ENCODE measurements at regions not wholly inside any gene's neighbourhood (a gene's known extent, or its start where the extent isn't known, plus 50 kb on each side); places are given as distances from the start of the nearest gene placed in this dataset.
"Not testable (repeated sequence)": the region's sequence is repeated elsewhere in the genome, so short reads cannot be mapped to it uniquely, and the experiment has no call there.

DNA sequence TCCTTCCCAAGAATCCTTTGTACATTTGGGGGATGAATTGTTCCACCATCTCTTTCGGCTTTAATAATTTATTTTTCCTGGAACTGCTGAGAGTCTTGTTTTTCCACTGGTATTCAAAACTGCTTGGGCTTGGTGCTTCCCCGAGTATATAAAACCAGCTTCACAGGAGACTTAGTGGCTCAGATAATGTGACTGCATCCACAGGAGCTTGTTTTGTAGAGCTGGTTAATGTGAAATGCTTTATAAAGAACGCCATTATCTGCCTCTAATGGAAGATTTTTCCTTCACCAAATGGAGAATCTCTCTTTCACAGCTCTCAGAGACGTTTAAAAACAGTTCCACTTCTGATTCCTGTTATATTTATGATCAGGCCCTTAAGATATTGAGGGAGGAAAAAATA, 935.5 kb downstream of the RAB28 start:
- DNase-seq = no peak

DNA sequence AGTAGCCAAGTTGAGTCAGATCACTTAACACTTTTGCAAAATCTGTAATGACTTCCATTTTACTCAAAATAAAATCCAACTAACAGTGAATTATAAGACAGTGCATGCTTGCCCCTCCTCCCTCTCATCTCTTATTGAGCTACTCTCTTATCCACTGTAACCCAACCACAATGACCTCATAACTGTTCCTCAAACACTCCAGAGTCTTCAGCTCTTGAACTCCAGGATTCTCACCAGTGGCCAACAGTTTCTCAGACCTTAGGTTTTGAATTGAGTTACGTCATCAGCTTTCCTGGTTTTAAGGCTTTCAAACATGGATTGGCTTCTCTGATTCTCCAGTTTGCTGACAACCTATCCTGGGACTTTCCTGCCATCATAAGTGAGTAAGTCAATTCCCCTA, 938.3 kb downstream of the RAB28 start:
- no peak for DNase-seq

DNA sequence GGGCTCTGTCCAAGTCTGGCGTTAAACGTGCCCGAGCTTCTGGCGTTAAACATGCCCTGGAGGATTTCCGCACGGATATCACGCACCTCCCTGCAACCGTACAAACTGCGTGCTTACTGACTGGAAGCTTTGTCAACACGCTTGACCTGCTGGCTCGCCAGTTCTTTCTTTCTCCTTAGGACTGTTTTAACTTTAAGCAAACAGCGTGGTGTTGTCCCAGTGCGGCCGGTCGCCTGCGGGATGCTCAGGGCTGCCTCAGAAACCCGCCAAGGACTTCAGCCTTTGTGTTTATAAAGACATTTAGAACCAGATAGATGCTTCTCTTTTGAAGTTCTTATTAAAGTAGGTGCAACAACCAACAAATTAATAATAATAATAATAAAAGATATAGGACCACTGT, 946.0 kb downstream of the RAB28 start:
- DNase-seq = no peak

DNA sequence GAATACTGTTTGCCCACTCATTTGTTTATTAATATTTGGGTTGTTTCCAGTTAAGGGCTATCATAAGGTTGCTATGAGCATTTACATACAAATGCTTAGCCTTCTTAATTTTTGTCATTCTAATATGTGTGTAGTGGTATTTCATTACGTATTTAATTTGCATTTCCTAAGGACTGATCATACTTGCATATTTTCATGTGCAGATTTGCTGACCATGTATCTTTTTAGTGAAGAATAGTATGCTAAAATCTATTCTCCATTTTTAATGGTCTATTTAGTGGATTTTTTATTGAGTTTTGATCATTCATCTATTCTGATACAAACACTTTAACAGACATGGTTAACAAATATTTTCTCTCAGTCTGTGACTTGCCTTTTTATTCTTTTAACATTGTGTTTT, 949.5 kb downstream of the RAB28 start:
- DNase-seq = no peak

DNA sequence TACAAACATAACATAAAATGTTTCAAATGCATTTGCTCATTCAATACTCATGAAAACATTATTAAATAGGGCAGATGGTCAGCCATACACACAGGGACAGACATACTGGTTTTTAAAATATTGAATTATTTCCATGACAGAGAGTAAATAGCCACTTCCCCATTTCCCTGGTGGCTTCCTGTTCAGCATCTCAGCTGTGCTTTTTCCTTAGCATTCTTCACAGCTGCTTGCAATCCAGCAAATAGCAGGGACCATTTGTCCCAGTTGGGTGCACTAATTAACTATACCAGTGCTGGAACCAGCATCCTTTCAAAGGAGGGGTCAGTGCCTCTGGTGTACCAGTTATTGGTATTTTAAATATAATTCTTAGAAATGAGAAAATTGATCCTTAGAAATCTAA, 964.7 kb downstream of the RAB28 start:
- DNase-seq = no peak

DNA sequence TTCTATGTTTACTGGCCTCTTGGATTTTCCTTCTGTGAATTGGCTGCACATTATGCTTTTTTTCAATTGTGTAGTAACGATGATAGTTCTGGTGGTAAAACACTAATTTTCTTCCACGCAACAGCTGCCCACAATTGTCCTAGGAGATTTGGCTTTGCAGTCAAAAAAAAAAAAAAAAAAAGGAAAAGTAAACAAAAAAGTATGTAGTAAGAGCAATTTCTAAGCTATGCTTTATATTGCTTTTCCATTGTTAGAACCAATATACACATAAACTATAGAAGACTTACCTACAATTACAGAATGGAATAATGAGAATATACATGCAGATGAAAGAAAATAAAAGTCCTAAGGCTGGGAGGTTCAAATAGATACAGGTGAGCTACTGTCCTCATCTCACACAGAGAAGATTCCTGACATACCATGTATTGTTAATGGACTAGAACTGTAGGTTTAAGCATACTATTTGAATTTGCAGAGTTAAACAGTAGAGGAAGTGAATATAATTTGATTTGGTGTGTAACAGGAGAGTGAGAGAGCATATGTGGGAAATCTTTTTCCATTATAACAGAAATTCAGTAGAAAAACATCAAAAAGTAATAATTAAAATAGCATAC, 976.2 kb downstream of the RAB28 start:
- DNase-seq = no peak

DNA sequence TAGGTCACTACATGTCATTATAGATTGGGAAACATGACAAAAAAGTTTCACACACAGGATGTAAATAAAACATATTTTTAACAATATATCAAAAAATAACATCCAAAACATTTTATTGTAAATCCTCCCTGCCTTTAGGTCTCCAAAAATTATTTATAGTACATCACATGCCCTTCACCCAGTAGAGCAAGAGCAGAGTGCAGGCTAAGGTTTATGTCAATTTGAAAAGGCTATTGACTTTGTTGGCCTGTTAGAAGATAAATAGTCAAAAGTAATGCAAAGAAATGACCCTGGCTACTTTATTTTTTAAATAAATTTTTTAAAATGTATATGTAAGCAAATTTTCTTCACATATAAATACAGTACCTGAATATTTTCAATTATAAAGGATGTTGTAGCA, 983.7 kb downstream of the RAB28 start:
- DNase-seq = no peak

DNA sequence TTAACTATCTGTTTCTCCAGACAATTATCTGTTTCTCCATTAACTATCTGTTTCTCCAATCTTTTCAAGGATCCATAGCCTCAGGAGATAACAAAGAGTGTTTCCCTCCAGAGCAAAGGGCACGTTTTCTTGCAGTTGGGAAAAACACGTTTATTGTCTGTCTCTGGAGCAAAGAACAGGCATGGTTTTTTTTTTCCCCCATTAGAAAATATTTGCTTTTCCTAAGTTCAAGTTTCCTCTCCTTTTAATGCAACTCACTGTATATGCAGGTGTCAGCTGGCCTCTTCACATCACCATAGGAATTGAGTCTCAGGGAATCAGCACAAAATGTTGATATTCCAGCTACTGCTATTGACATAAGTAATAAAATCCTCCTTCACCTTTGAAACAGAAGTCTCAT, 984.4 kb downstream of the RAB28 start:
- no peak for DNase-seq

DNA sequence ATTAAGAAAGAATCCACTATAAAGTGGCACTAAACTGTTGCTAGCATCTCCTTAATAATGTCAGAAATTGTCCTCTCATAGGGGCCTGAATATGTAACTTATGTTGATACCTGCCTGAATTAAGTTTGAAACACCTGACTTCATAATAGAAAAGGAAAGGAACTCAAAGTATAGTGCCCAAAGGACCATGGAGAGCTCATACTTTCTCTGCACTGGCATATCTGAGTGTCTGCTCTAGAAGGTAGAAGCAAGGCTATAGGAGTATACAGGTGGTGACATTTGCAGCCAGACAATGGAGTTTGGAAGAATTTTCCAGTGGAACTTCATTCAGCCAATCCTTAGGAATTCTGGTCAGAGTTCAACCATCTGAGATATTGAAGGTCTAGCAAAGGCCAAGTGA, 988.9 kb downstream of the RAB28 start:
- no peak for DNase-seq

DNA sequence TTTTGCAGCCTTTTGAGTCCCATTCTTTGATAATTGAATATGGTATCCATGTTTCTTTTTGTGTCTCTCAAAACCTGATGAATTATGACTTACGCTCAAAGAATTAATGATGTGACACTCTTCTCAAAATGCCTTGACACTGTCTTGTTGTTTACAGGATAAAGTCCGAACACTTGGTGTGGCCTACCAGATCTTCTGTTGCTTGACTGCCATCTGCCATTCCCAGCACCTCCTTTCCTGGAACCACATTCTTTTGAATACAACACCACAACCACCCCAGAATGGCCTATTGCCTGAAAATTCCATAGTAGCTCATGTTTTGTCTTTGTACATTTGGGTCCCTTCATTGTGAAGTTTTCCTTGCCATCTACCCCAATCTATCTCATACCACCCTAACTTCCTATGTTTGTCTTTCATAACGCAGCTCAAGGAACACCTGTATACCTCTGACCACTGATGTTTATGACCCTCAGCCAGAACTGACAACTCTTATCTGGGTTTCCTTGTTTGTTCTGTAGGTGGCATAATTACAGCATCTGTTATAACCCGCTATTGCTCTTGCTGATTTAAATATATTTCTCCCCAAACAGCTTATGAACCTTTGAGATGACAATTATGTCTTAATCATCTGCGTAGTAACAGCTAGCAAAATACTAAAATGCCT, 991.3 kb downstream of the RAB28 start:
- no peak for DNase-seq

DNA sequence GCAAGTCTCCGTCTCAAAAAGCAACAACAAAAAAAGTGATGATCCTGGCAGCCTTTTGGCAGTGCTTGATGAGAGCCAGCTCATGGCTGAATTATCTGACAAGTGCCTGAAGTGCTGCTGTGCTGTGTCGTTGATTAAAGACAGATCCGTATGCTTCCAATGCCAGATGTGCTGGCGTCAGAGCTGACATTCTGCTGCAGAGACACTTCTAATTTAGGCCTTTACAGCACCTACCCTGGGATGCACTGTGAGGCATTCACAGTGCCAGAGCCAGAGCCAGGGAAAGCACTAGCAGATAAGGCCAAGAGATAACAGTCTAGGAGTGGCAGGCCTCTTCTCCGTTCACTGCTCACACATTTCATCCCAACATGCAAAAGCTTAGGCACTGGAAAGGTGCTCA, 995.5 kb downstream of the RAB28 start:
- DNase-seq = no peak

DNA sequence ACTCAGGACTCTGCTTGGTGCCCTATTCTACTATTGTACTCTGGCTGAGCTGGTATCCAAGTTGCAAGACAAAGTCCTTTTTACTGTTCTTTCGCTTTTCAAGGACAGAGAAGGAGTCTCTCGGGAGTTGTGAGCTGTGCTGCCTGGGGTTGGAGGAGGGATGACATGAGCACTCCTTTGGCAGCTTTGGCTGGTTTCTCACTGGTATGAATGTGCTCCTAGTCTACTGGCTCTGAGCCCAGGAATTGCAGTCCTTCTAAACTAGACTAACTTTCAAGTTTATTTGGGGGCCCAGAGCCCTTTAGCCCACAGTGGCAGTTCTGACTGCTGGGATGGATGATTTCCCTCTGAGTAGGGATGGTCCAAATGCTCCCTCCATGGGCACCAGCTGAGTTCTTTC, 997.1 kb downstream of the RAB28 start:
- DNase-seq = no peak

DNA sequence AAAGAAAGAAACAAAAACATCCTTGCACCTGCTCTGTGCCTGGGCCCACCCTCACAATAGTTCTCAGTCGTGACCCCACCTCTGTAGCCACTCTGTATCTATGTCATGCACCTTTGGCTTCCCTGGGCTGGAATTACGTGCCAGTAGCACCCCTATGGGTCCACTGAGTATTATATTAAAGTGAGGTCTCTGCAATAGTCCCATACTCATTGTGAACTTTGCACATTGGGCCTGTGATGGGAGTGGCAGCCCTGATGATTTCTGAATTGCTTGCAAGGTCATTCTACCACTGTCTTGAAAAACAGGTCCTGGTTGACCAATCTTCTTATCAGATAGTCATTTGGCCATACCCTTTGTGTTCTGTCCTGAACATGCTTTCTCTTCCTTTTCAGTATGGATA, 1012.1 kb downstream of the RAB28 start:
- no peak for DNase-seq

DNA sequence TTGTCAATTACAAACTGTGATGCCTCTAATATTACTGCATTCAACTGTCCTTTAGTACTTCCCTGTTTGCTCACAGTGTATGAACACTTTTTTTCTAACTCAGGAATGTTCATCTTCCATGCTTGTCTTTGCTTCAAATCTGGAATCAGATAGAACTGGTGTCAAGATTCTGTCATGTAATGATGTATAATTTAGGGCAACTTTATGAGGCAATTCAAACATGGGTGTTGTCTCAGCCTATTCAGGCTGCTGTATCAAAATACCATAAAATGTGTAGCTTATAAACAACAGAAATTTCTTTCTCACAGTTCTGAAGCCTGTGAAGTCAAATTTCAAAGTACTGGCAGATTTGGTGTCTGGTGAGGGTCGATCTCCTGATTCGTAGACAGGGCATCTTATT, 1012.9 kb downstream of the RAB28 start:
- DNase-seq = no peak

DNA sequence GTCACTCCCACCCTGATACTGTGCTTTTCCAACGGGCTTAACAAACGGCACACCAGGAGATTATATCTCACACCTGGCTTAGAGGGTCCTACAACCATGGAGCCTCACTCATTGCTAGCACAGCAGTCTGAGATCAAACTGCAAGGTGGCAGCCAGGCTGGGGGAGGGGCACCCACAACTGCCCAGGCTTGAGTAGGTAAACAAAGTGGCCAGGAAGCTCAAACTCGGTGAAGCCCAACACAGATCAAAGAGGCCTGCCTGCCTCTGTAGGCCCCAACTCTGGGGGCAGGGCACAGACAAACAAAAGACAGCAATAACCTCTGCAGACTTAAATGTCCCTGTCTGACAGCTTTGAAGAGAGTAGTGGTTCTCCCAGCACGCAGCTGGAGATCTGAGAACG, 1022.6 kb downstream of the RAB28 start:
- not testable (repeated sequence) for DNase-seq

DNA sequence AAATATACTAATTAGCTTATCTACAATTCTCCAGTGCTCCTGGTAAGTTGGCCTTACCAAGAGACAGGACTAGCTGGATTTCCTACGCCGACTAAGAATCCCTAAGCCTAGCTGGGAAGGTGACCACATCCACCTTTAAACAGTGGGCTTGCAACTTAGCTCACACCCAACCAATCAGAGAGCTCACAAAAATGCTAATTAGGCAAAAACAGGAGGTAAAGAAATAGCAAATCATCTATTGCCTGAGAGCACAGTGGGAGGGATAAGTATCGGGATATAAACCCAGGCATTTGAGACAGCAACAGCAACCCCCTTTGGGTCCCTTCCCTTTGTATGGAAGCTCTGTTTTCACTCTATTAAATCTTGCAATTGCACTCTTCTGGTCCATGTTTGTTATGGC, 1025.0 kb downstream of the RAB28 start:
- no peak for DNase-seq

DNA sequence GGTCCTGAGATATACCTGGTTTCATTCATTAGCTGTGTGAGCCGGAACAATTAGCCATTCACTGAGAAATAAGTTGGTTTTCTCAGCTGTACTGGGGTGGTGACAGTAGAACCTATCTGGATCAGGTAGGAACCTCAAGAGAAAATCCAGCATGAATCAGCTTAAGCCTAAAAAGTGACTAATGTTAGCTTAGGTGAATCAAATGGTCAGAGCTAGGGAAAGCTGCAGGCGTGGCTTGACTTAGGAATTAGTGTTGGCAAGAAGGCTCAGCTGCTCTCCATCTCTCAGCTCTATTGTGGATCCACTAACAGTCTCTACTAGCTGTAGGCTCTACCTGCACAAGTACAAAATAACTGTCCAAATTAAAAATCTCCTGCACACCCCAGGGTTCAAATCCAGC, 1025.5 kb downstream of the RAB28 start:
- no peak for DNase-seq

DNA sequence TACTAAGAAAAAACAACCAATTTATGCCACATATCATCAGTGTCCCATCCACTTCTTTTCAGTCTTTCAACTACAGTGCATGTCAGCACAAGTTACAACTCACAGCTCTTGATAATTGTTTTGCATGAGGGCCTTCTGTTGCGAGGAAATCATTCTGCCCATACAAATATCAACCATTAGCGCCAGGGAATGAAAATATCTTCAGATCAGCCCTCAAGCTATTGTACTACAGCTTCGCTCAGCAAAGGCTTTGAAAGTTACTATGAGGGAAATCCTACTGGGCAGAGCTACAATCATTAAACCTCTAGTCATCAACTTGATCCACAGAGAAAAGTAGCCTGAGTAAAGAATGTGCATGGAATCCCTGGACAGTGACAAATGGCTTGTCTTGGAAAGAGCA, 1023.6 kb upstream of the HS3ST1 start:
- no peak for DNase-seq

DNA sequence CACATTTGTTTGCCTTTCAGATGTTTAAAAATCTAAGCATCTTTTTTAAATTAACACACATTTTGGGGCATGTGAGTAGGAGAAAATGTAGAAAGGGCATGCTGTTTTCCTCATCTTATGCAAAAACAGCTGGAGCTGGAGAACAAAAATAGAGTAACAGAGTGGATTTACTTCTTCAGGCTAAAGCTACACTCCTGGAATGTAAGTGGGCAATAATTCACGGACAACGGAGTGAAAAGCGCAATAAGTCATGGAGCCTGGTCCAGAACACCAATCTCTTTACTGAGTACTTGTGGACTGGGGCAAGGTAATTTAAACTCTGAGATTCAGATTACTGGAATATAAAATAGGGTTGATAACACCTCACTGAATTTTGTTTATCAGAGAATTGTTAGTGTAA, 1018.8 kb upstream of the HS3ST1 start:
- DNase-seq = no peak

DNA sequence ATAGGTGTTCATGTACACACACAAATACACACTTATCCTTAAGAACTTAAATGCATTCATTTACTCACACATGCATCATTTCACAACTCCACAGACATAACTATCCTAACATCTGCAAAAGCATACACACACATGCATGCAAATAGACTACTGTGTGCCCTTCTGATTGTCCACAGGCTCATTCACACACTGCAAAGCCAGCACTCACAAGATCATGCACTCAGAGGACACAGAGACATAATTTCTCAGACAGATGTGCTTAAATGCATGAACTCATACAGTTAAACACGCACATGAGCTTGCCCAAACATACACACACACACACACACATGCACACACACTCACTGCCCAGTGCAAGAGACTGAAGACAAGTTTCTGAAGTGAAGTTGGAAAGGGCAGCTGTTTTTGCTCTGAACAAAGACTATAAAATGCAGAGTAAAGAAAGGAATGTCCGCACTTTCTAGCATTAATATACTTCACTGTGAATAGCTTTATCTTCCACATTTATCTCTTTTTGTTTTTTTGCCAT, 1018.0 kb upstream of the HS3ST1 start:
- DNase-seq = no peak

DNA sequence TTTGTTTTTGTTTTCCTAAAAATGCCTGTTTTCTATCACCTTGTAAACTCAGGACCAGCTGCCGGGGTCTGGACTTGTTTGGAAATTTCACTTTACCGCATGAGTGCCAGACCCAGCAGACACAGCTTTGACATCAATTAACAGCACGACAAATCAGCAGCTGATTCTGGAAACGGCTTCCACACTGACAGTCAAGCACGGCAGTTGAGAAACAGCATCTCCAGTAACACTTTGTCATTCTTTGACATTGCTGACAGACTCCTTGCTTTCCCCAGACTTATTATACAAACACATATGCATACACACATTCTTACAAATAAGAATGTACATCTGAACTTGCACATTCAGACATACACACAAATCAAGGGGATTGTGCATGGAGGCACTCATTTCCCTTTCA, 1017.6 kb upstream of the HS3ST1 start:
- no peak for DNase-seq

DNA sequence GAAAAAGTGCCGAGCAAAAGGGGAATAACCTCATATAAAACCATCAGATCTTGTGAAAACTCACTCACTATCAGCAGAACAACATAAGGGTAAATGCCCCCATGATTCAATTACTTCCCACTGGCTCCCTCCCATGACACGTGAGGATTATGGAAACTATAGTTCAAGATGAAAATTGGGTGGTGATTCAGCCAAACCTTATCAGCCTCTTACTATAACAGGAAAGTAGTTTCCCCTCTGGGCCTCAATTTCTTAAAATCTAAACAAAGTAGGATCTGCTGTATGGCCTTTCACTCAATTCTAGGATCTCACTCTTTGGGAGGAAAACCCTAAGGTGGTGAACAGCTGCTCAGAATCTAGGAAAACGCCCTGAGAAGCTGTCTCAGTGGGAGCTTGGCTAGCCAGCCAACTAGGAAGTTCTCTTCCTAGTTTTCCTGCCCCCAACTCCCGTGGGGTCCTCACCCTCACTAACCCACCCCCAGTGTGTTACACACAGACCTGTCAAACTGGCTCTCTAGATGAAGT, 1017.1 kb upstream of the HS3ST1 start:
- DNase-seq = no peak

DNA sequence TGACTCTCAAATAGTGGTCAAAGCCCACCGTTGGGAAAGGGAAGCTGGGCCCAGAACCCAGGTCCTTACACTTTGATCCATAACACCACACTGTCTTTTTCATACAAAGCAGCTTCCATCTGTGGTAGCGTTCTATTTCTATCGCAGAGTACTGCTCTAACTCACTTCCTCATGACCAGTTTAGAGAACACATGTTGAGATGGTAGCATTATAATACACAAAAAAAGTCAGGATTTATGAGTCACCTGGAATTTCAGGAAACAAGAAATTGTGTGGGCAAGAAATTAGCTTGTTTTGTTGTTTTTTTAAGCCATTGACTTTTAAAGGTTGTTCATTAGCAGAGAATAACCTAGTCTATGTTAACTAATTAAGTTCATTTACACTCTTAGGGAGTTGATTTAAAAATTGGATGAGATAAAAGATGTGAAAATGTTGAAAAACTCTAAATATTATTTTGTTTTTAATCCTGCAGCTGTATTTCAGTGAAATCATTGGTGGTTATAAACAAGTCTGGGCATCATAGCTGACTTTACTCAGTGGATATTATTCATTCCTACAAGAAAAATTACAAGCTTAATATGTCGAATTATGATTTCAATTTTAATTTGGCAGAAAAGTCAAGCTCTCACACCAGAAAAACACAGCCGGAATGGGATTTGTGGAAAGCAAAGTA, 1011.1 kb upstream of the HS3ST1 start:
- no peak for DNase-seq

DNA sequence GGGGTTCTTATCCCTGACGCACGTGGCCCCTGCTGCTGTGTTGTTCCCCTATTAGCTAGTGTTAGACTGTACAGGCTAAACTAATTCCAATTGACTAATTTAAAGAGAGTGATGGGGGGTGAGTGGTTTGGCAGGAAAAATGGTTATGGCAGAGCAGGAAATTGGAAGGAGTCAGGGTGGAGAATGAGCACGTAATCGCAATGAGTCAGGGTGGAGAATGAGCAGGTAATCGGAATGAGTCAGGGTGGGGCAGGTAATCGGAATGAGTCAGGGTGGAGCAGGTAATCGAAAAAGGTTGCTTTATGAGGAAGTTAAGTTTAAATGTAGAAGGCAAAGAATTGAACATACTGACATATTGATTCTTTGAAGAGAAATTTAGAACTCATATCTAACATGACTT, 1002.6 kb upstream of the HS3ST1 start:
- not testable (repeated sequence) for DNase-seq

Measured in activated CD8-positive, alpha-beta memory T cell treated with anti-CD3 and anti-CD28 coated beads, Interleukin-2, amount 50 U/mL, for 4 hours (primary cell).